SK-N-SH (cell line): ENCODE measurements at regions not wholly inside any gene's neighbourhood (a gene's known extent, or its start where the extent isn't known, plus 50 kb on each side); places are given as distances from the start of the nearest gene placed in this dataset.

ENCODE experiments used
- CTCF ChIA-PET: fragments of 300-600, 350-600 bp; formaldehyde crosslinking; extraction: SDS; loops from one replicate; lab custom pipeline; 2021; lab: Yijun Ruan, JAX
- POLR2A ChIA-PET: fragments of 350-600 bp; sonication (Branson Sonifier 250); formaldehyde crosslinking; extraction: SDS; loops from one replicate; lab custom pipeline; 2020; ENCODE audit warnings: antibody characterized with exemption, inconsistent platforms; lab: Yijun Ruan, JAX
- DNase-seq: peaks from one replicate; pipeline ENCODE4 v3.0.0; 2012
- H2AFZ ChIP-seq: fragments of 200-600 bp; sonication (generic); 2 replicates; pipeline ENCODE4 v1.8.1; 2016; ENCODE audit warnings: antibody characterized with exemption, mild to moderate bottlenecking, low read depth
- H3F3A ChIP-seq: fragments of 200-600 bp; sonication (generic); replicated peaks from 2 replicates; pipeline ENCODE3; 2016; ENCODE audit warnings: antibody characterized with exemption, mild to moderate bottlenecking; ENCODE audit not compliant: insufficient read depth
- H3K27ac ChIP-seq, 2 experiments: fragments of 200-500 bp in 1 of 2; fragments of 200-600 bp in 1 of 2; sonication (Bioruptor generic) in 1 of 2; sonication (generic), shearing (Covaris generic) in 1 of 2; 2 replicates each; pipeline versions ENCODE4 v1.5.1 to v1.6.1; 2014 to 2016; ENCODE audit warnings: low read depth in 2 of 2, inconsistent platforms in 1 of 2, low read length in 1 of 2, mild to moderate bottlenecking in 1 of 2, mixed read lengths in 1 of 2
- H3K27me3 ChIP-seq: fragments of 200-600 bp; sonication (generic), shearing (Covaris generic); 2 replicates; pipeline ENCODE4 v1.6.1; 2016; ENCODE audit warnings: mixed run types; ENCODE audit not compliant: insufficient read depth
- H3K36me3 ChIP-seq, 2 experiments: fragments of 200-500 bp in 1 of 2; fragments of 200-600 bp in 1 of 2; sonication (Bioruptor generic) in 1 of 2; sonication (generic) in 1 of 2; replicated peaks in 1 of 2; 2 replicates each; pipeline versions ENCODE3 to v1.5.1; 2014 to 2016; ENCODE audit warnings: low read length in 1 of 2, mild to moderate bottlenecking in 1 of 2; ENCODE audit not compliant: insufficient read depth in 2 of 2, control insufficient read depth in 1 of 2
- H3K4me1 ChIP-seq, 2 experiments: fragments of 200-500 bp in 1 of 2; fragments of 200-600 bp in 1 of 2; sonication (Bioruptor generic) in 1 of 2; sonication (generic), shearing (Covaris generic) in 1 of 2; 2 replicates each; pipeline versions ENCODE4 v1.5.1 to v1.6.1; 2014 to 2016; ENCODE audit warnings: low read depth in 1 of 2, low read length in 1 of 2, mixed run types in 1 of 2; ENCODE audit not compliant: insufficient read depth in 2 of 2, control insufficient read depth in 1 of 2
- H3K4me2 ChIP-seq: fragments of 200-600 bp; sonication (generic), shearing (Covaris generic); 2 replicates; pipeline ENCODE4 v1.6.1; 2017; ENCODE audit warnings: mixed run types
- H3K4me3 ChIP-seq, 2 experiments: fragments of 200-500 bp in 1 of 2; fragments of 200-600 bp in 1 of 2; sonication (Bioruptor generic) in 1 of 2; sonication (generic), shearing (Covaris generic) in 1 of 2; 2 replicates each; pipeline versions ENCODE4 v1.5.1 to v1.8.1; 2014 to 2016; ENCODE audit warnings: low read depth in 2 of 2, inconsistent platforms in 1 of 2, low read length in 1 of 2, mild to moderate bottlenecking in 1 of 2, mixed read lengths in 1 of 2, moderate library complexity in 1 of 2
- H3K79me2 ChIP-seq: fragments of 200-600 bp; sonication (generic); 2 replicates; pipeline ENCODE4 v1.8.1; 2017; ENCODE audit warnings: mild to moderate bottlenecking; ENCODE audit not compliant: insufficient read depth
- H3K9ac ChIP-seq: fragments of 200-600 bp; sonication (generic); 2 replicates; pipeline ENCODE4 v1.6.1; 2017; ENCODE audit warnings: mixed run types
- H3K9me2 ChIP-seq: fragments of 200-600 bp; sonication (generic); 2 replicates; pipeline ENCODE4 v1.6.1; 2017; ENCODE audit warnings: mixed run types
- H3K9me3 ChIP-seq: fragments of 200-600 bp; sonication (generic); 2 replicates; pipeline ENCODE4 v1.6.1; 2017; ENCODE audit warnings: mixed run types, mild to moderate bottlenecking, moderate library complexity
- H4K20me1 ChIP-seq: fragments of 200-600 bp; sonication (generic); 2 replicates; pipeline ENCODE4 v1.6.1; 2017; ENCODE audit warnings: mild to moderate bottlenecking, mixed run types; ENCODE audit not compliant: insufficient read depth
- CHD2 ChIP-seq: fragments of 150-350 bp; IDR thresholded peaks from 2 replicates; pipeline ENCODE4 v1.6.1; 2018; ENCODE audit warnings: low read length; ENCODE audit not compliant: partially characterized antibody
- ELF1 ChIP-seq: IDR thresholded peaks from 2 replicates; pipeline ENCODE4 v1.4.0; 2012
- EZH2phosphoT487 ChIP-seq: fragments of 200-600 bp; sonication (generic); IDR thresholded peaks from 2 replicates; pipeline ENCODE4 v1.6.1; 2017; ENCODE audit warnings: low read depth, mixed run types, mild to moderate bottlenecking, antibody characterized with exemption, moderate library complexity, borderline replicate concordance
- FOXM1 ChIP-seq: IDR thresholded peaks from 2 replicates; pipeline ENCODE4 v1.4.0; 2012; ENCODE audit warnings: low read depth, mild to moderate bottlenecking
- GABPA ChIP-seq: IDR thresholded peaks from 2 replicates; pipeline ENCODE4 v1.4.0; 2012; ENCODE audit warnings: low read depth, mild to moderate bottlenecking
- JUND ChIP-seq: IDR thresholded peaks from 2 replicates; pipeline ENCODE4 v1.4.0; 2012
- MEF2A ChIP-seq: IDR thresholded peaks from 2 replicates; pipeline ENCODE4 v1.4.0; 2012; ENCODE audit warnings: low read depth, borderline replicate concordance
- NFIC ChIP-seq: IDR thresholded peaks from 2 replicates; pipeline ENCODE4 v1.4.0; 2012; ENCODE audit warnings: borderline replicate concordance
- POLR2AphosphoS5 ChIP-seq: IDR thresholded peaks from 2 replicates; pipeline ENCODE4 v1.6.1; 2012; ENCODE audit warnings: low read depth, low read length
- REST ChIP-seq: IDR thresholded peaks from 2 replicates; pipeline ENCODE4 v1.6.1; 2012; ENCODE audit warnings: mild to moderate bottlenecking, low read depth, low read length, moderate library complexity
- SIN3A ChIP-seq: IDR thresholded peaks from 2 replicates; pipeline ENCODE4 v1.6.1; 2012; ENCODE audit warnings: low read depth, mild to moderate bottlenecking, low read length, moderate library complexity, borderline replicate concordance
- TAF1 ChIP-seq: IDR thresholded peaks from 2 replicates; pipeline ENCODE4 v1.6.1; 2012; ENCODE audit warnings: low read depth, mild to moderate bottlenecking, low read length, moderate library complexity, borderline replicate concordance
- TCF12 ChIP-seq: IDR thresholded peaks from 2 replicates; pipeline ENCODE4 v1.4.0; 2012
- USF1 ChIP-seq: IDR thresholded peaks from 2 replicates; pipeline ENCODE4 v1.4.0; 2012; ENCODE audit warnings: low read depth, borderline replicate concordance
- WGBS: methylation state at CpG from one replicate; pipeline ENCODE4 v1.1.6; 2017; ENCODE audit warnings: low lambda C conversion rate; 5-methylcytosine and 5-hydroxymethylcytosine counted together
- TF ChIP-seq, protein P1 (sequence below): IDR thresholded peaks from 2 replicates; pipeline ENCODE4 v1.4.0; 2012; ENCODE audit warnings: low read depth, borderline replicate concordance
- TF ChIP-seq, protein P2 (sequence below): fragments of 150-350 bp; IDR thresholded peaks from 2 replicates; pipeline ENCODE4 v1.6.1; 2016; ENCODE audit warnings: mild to moderate bottlenecking, low read depth, low read length

GRCh38 chr21:19537116-19537515, 1133.5 kb upstream of the TMPRSS15 start (continued):
- TF ChIP-seq, protein P1, sequence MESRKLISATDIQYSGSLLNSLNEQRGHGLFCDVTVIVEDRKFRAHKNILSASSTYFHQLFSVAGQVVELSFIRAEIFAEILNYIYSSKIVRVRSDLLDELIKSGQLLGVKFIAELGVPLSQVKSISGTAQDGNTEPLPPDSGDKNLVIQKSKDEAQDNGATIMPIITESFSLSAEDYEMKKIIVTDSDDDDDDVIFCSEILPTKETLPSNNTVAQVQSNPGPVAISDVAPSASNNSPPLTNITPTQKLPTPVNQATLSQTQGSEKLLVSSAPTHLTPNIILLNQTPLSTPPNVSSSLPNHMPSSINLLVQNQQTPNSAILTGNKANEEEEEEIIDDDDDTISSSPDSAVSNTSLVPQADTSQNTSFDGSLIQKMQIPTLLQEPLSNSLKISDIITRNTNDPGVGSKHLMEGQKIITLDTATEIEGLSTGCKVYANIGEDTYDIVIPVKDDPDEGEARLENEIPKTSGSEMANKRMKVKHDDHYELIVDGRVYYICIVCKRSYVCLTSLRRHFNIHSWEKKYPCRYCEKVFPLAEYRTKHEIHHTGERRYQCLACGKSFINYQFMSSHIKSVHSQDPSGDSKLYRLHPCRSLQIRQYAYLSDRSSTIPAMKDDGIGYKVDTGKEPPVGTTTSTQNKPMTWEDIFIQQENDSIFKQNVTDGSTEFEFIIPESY = no peak
- TF ChIP-seq, all 33 proteins: peak for 0

DNA sequence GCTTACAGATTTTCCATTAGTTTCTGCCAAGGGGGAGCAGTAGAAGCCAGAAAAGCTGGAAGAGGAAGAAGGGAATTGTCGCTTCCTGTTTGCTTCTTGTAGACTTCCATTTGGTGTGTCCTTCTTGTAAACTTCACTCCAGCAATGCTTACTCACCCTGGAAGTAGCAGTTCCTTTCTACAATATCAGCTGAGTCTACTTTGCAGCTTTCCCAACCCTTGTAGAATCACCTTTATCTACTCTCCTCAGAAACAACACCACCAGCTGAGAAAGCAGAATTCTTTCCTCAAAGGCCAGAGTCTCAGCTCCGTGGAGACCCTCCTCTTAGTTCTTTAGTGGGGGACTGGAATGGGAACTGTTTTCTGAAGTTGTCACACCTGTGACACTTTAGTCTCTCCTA, 1136.7 kb upstream of the TMPRSS15 start:
- no peaks in the 10 kb centered on the region for H3K9me2 ChIP-seq
- no peak overlapping the region for H3K27ac ChIP-seq
- WGBS = 0% methylated on average over 2 of the region's 2 CpGs
- H3K9ac ChIP-seq = no peak overlapping the region
- H3K4me3 ChIP-seq = no peak overlapping the region
- H4K20me1 ChIP-seq = no peaks in the 10 kb centered on the region
- no peak overlapping the region for H3K4me2 ChIP-seq
- no peaks in the 10 kb centered on the region for H3K4me1 ChIP-seq
- no peak for DNase-seq
- TF ChIP-seq SIN3A (no peak), TAF1 (no peak), USF1 (no peak), FOXM1 (no peak), NFIC (no peak), JUND (no peak), TCF12 (no peak)
- TF ChIP-seq, protein P1 = no peak
- H3K79me2 ChIP-seq = no peaks in the 10 kb centered on the region
- no peaks in the 10 kb centered on the region; the same call in 1 of the 2 replicates for H3K9me3 ChIP-seq
- no peak overlapping the region for H2AFZ ChIP-seq
- no peaks in the 10 kb centered on the region for H3K36me3 ChIP-seq
- ChIA-PET POLR2A (no interaction called here), CTCF (no interaction called here)
- no peaks in the 10 kb centered on the region for H3F3A ChIP-seq
- no peaks in the 10 kb centered on the region for H3K27me3 ChIP-seq

GRCh38 chr21:19541602-19542001, 1138.0 kb upstream of the TMPRSS15 start:
- H3K9me3 ChIP-seq = no peaks in the 10 kb centered on the region; the same call in 1 of the 2 replicates
- H3K9ac ChIP-seq = no peak overlapping the region
- no peak overlapping the region for H2AFZ ChIP-seq
- H3F3A ChIP-seq = no peaks in the 10 kb centered on the region
- CTCF ChIA-PET = interaction anchor here (0.5 kb wide), 1 partner anchor 516 kb away, joined by 3 read pairs; no protein-coding TSS in a partner anchor
- POLR2A ChIA-PET = no interaction called here
- H3K4me3 ChIP-seq = no peak overlapping the region
- no peak for DNase-seq
- H3K36me3 ChIP-seq = no peaks in the 10 kb centered on the region
- H3K4me2 ChIP-seq = no peak overlapping the region
- H3K27me3 ChIP-seq = no peaks in the 10 kb centered on the region
- no peaks in the 10 kb centered on the region for H3K79me2 ChIP-seq
- H4K20me1 ChIP-seq = no peaks in the 10 kb centered on the region
- H3K9me2 ChIP-seq = no peaks in the 10 kb centered on the region
- no peak overlapping the region for H3K27ac ChIP-seq
- WGBS = 46% methylated on average over 2 of the region's 2 CpGs
- H3K4me1 ChIP-seq = no peaks in the 10 kb centered on the region
- TF ChIP-seq ELF1 (no peak), SIN3A (no peak), MEF2A (no peak), REST (no peak), TAF1 (no peak), NFIC (no peak), GABPA (no peak), POLR2AphosphoS5 (no peak), CHD2 (no peak), TCF12 (no peak), EZH2phosphoT487 (no peak), FOXM1 (no peak)
- TF ChIP-seq, protein P2, sequence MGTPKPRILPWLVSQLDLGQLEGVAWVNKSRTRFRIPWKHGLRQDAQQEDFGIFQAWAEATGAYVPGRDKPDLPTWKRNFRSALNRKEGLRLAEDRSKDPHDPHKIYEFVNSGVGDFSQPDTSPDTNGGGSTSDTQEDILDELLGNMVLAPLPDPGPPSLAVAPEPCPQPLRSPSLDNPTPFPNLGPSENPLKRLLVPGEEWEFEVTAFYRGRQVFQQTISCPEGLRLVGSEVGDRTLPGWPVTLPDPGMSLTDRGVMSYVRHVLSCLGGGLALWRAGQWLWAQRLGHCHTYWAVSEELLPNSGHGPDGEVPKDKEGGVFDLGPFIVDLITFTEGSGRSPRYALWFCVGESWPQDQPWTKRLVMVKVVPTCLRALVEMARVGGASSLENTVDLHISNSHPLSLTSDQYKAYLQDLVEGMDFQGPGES = no peak
